Upper lobe of right lung (tissue), 1 donor: ENCODE measurements at regions not wholly inside any gene's neighbourhood (a gene's known extent, or its start where the extent isn't known, plus 50 kb on each side); places are given as distances from the start of the nearest gene placed in this dataset.

ENCODE experiments used
- ATAC-seq: fragments of 200-7000 bp; cut with Tn5 transposase; one replicate; pipeline ENCODE4 v1.9.1; 2020; ENCODE audit warnings: mild to moderate bottlenecking, moderate library complexity
- DNase-seq: peaks from one replicate; pipeline ENCODE4 v3.0.0-alpha.2; 2020
- H3K27ac ChIP-seq: fragments of 200-600 bp; one replicate; pipeline ENCODE4 v1.8.0; 2022
- H3K27me3 ChIP-seq: fragments of 200-600 bp; one replicate; pipeline ENCODE4 v1.8.0; 2022; ENCODE audit warnings: mild to moderate bottlenecking
- H3K36me3 ChIP-seq: fragments of 200-600 bp; one replicate; pipeline ENCODE4 v1.8.0; 2022
- H3K4me1 ChIP-seq: fragments of 200-600 bp; one replicate; pipeline ENCODE4 v1.8.0; 2022
- H3K4me3 ChIP-seq: fragments of 200-600 bp; one replicate; pipeline ENCODE4 v1.8.0; 2022; ENCODE audit warnings: mild to moderate bottlenecking
- H3K9me3 ChIP-seq: fragments of 200-600 bp; one replicate; pipeline ENCODE4 v1.8.0; 2022
- CTCF ChIP-seq: fragments of 200-600 bp; IDR thresholded peaks from one replicate; pipeline ENCODE4 v1.8.0; 2022; ENCODE audit warnings: antibody characterized with exemption
- intact Hi-C: fragments of 100-400 bp; cut with DNase I; formaldehyde crosslinking; loops from one replicate; pipeline ENCODE4 v1.11.0; 2022
- donor health status: DM: no; HTN: yes; CAD: no; lungs with severe emphysema.

DNA sequence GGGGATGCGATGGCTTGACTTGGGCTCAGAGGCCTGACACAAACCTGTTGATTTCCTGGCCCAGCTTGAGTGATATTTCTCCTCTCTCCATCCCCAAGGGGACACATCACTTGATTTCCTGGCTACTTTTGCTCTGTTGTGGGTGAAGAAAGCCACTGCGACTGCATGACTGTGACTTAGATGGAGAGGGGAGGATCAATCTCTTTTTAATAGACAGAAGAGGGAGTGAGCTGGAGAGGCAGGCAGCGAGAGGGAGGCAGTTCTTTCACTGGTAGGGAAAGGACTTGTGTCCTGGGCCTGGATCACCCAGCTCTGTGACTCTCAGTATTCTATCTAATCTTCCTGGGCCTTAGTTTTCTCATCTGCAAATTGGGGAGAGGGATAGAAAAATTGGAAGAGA is 189.8 kb upstream of the RGMA start:
- H3K36me3 ChIP-seq: no peaks in the 10 kb centered on the region
- no peaks in the 10 kb centered on the region for H3K4me1 ChIP-seq
- TF ChIP-seq CTCF: no peak
- H3K9me3 ChIP-seq: no peaks in the 10 kb centered on the region
- H3K27me3 ChIP-seq: peaks cover 4% of the 10 kb centered on the region
- DNase-seq (no peak), ATAC-seq (no peak)
- H3K27ac ChIP-seq: no peak overlapping the region
- intact Hi-C loops: no loop called here
- H3K4me3 ChIP-seq: no peak overlapping the region

- Histone ChIP-seq H3K27me3 (peaks cover 4% of the 10 kb centered on the region), H3K4me1 (no peaks in the 10 kb centered on the region), H3K9me3 (no peaks in the 10 kb centered on the region), H3K36me3 (no peaks in the 10 kb centered on the region), H3K27ac (no peak overlapping the region), H3K4me3 (no peak overlapping the region)
- ATAC-seq: no peak
- no peak for DNase-seq
- intact Hi-C loops: no loop called here
- no peak for TF ChIP-seq CTCF
These were observed 189.0 kb upstream of the RGMA start for GRCh38 chr15:93278006-93278405.

GRCh38 chr15:93274257-93274656 is 185.2 kb upstream of the RGMA start:
- Histone ChIP-seq H3K4me3 (no peak overlapping the region), H3K4me1 (no peaks in the 10 kb centered on the region), H3K27me3 (no peaks in the 10 kb centered on the region), H3K36me3 (no peaks in the 10 kb centered on the region), H3K27ac (no peak overlapping the region), H3K9me3 (no peaks in the 10 kb centered on the region)
- DNase-seq (no peak), ATAC-seq (no peak)
- intact Hi-C loops: no loop called here
- TF ChIP-seq CTCF: no peak

GRCh38 chr15:93271871-93272270 is 182.9 kb upstream of the RGMA start:
- no peaks in the 10 kb centered on the region for H3K36me3 ChIP-seq
- no peak overlapping the region for H3K4me3 ChIP-seq
- H3K27ac ChIP-seq: no peak overlapping the region
- ATAC-seq (no peak), DNase-seq (no peak)
- no peaks in the 10 kb centered on the region for H3K4me1 ChIP-seq
- intact Hi-C loops: no loop called here
- no peak for TF ChIP-seq CTCF
- H3K27me3 ChIP-seq: no peaks in the 10 kb centered on the region
- H3K9me3 ChIP-seq: no peaks in the 10 kb centered on the region

DNA sequence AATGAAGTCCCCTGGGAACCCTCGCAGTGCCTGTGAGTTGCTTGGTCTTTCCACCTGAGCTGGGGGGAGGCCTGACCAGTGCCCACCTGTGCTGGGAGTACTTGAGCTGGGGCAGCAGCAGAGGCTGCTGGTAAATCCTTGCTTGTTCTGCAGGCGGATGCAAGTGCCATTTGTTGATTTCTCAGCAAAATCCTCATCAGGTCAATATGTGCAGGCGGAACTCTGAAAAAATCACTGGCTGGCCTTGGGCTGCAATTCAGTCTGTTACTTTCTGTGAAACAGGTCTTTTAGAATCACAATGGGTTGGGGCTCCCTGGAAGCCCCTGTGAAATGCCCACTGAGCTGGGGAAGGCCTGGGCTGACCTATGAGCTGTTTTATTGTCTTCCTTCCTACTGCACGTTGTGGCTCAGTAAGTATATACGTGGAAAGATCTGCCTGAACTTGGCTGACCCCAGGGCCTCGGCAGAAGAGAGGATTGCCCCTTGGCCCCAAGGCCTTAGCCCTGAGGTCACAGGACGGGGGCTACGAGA is 182.0 kb upstream of the RGMA start:
- no peak overlapping the region for H3K27ac ChIP-seq
- no peaks in the 10 kb centered on the region for H3K27me3 ChIP-seq
- no peaks in the 10 kb centered on the region for H3K36me3 ChIP-seq
- ATAC-seq (no peak), DNase-seq (no peak)
- no peak overlapping the region for H3K4me3 ChIP-seq
- H3K4me1 ChIP-seq: no peaks in the 10 kb centered on the region
- H3K9me3 ChIP-seq: no peaks in the 10 kb centered on the region
- no peak for TF ChIP-seq CTCF
- intact Hi-C loops: no loop called here

- H3K36me3 ChIP-seq: no peaks in the 10 kb centered on the region
- no peak for DNase-seq
- H3K27me3 ChIP-seq: no peaks in the 10 kb centered on the region
- no peak for ATAC-seq
- intact Hi-C loops: no loop called here
- no peaks in the 10 kb centered on the region for H3K9me3 ChIP-seq
- no peaks in the 10 kb centered on the region for H3K4me1 ChIP-seq
- TF ChIP-seq CTCF: no peak
- H3K27ac ChIP-seq: no peak overlapping the region
- H3K4me3 ChIP-seq: no peak overlapping the region
These were observed 179.1 kb upstream of the RGMA start for GRCh38 chr15:93268066-93268465.
